GM12873 (cell line): ENCODE measurements at regions not wholly inside any gene's neighbourhood (a gene's known extent, or its start where the extent isn't known, plus 50 kb on each side); places are given as distances from the start of the nearest gene placed in this dataset.

Experiments used
- TF ChIP-seq, protein P1 (sequence below): IDR thresholded peaks from 2 replicates; pipeline ENCODE4 v1.5.1; 2012; ENCODE audit warnings: low read depth, mild to moderate bottlenecking, moderate library complexity, low read length, control low read depth; ENCODE audit not compliant: insufficient read depth; ENCODE audit errors: missing control alignments

DNA sequence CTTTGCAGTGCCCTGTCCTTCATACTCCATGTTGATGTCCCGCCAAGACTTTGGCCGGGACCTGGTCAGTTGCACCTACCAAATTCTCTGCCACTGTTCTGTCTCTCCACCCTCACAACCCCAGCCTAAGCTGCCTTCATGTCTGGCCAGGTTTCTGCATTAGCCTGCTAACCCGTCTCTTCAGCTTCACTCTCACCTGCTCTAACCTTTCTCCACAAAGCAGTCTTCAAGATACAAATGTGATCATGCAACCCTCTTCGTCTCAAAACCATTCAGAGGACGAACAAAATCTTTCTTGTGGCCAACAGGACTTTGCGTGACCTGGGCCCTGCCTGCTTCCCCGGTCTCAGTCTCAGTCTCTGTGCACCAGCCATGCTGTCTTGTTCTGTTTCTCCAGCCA is 148.2 kb downstream of the WSCD1 start:
- TF ChIP-seq, protein P1, sequence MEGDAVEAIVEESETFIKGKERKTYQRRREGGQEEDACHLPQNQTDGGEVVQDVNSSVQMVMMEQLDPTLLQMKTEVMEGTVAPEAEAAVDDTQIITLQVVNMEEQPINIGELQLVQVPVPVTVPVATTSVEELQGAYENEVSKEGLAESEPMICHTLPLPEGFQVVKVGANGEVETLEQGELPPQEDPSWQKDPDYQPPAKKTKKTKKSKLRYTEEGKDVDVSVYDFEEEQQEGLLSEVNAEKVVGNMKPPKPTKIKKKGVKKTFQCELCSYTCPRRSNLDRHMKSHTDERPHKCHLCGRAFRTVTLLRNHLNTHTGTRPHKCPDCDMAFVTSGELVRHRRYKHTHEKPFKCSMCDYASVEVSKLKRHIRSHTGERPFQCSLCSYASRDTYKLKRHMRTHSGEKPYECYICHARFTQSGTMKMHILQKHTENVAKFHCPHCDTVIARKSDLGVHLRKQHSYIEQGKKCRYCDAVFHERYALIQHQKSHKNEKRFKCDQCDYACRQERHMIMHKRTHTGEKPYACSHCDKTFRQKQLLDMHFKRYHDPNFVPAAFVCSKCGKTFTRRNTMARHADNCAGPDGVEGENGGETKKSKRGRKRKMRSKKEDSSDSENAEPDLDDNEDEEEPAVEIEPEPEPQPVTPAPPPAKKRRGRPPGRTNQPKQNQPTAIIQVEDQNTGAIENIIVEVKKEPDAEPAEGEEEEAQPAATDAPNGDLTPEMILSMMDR = no peak

DNA sequence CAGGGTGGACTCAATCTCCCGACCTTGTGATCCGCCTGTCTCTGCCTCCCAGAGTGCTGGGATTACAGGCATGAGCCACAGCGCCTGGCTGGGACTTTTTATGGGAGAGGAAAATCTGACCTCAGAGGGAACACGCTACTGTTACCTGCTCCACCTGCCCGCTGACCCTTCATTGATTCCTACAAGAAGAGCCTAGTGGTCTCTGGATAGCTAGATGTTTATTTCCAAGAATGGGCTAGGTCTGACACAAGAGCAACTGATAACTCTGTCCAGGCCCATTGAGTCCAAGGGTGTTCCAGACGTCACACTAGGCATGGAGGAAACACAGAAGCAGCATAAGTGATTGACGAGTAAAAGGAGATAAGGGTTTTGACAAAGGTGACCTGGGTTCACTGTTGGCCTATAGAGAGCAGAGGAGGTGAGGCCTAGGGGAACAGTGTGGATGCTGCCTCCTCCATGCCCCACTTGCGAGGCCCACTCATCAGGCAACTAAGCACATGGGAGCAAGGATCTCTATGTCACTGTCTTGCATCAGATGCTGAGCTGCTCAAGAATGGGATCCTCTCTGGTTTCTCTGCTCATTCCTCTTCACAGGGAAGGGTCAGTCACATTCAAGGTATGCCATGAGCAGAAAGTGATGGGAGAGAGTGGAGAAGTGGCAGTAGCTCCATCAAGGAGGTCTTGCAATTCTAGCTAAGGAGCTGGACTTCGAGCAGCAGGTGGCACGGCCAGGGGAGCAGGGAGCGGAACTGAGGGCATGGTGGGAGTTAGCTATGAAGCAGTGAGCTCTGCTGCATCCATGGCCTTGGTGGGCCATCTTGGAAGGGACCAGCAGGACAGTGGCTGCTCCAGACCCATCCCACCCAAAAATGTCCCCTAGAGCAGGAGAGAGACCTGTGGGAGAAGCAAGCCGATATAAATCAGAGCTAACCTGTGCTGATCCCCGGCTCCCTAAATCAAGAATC is 145.2 kb downstream of the WSCD1 start:
- TF ChIP-seq, protein P1 = no peak

DNA sequence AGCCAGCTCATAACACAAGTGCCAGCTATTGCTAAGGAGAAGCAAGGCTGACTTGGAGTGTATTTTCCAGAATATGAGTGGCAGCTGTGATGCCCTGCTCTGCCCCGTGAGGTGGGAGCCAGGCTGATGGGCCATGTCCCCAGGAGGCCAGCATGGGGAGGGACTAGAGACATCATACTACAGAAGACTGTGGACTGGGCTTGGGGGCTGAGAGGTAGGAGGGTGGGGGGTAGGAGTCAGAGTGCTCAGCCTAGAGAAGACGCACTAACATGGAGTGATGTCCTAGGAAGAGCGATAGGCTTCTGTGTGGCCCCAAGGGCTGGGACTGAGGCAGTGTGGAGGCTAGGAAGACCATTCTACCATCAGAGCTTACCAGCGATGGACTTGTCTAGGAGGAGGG is 143.7 kb downstream of the WSCD1 start:
- TF ChIP-seq, protein P1 = no peak

DNA sequence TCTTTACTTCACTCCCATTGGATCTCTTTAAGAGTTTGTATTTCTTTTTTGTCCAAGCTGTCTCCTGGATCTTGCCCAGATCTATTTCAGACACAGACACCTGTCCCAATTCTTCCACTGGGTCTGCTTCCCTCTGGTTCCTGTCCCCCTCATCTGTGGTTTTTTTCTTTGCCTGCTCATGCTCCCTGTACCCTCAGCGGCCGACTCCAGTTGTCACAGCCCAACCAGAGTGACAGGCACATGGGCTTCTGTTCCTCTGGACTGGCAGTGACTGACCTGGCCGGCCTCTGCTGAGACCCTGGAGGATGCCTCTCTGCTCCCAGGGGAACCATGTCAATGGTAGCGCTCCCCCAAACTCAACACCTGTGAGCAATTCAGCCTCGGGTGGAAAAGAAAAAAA is 142.6 kb downstream of the WSCD1 start:
- TF ChIP-seq, protein P1 = no peak

DNA sequence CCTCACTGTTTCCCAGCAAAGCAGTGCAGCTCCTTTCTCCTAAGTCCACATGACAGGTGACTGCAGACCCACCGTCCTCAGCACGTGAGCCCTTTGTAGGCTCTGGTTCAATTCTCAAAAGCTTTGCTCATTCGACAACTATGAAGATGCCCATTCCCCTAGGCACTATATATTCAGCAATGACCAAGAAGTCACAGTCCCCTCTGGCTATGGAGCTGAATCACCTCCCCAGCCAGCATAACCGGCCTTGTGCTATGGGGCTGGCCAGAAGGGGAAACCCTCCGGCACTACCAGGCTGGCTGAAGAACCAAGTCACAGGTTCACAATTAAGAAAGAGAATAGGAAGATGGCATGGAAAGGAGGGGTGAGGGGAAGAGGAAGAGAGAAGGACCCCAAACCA is 139.7 kb downstream of the WSCD1 start:
- TF ChIP-seq, protein P1 = no peak

DNA sequence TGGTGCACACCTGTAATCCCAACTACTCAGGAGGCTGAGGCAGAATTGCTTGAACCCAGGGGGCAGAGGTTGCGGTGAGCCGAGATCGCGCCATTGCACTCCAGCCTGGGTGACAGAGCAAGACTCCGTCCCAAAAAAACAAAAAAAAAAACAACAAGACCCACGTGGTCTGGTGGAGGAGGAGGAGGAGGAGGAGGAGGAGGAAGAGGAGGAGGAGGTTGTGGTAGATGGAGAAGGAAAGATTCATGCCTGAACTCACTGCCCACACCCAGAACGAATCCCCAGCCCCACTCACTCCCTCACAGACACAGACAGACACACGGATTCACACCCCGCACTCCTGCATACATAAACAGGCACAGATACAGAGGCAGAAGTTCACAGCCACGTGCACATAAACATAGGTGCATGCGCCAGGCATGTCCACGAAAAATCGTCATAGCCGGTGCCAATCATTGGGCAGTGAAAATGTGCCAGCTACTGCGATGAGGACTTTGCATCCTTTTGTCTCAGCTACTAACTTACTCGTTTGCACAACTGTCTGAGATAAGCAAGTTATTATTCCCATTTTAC is 138.5 kb downstream of the WSCD1 start:
- TF ChIP-seq, protein P1 = no peak

DNA sequence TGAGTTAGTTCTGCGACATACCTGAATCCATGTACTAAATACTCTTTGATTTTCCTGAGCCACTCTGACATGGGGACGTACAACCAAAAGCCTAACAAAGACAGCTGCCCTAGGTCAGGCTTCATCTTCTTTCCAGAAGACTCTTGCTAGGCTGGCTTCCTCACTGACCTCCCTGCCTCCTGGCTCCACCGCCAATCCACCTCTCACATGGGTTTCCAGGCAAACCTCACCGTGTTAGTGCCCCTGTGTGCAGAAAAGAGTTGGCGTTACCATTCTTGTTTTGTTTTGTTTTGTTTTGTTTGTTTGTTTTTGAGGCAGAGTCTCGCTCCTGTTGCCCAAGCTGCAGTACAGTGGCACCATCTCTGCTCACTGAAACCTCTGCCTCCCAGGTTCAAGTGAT is 135.3 kb downstream of the WSCD1 start:
- TF ChIP-seq, protein P1 = no peak
